IMR-90 (cell line): ENCODE measurements at regions not wholly inside any gene's neighbourhood (a gene's known extent, or its start where the extent isn't known, plus 50 kb on each side); places are given as distances from the start of the nearest gene placed in this dataset.

ENCODE experiments used
- ATAC-seq: fragments of 200-7000 bp; cut with Tn5 transposase; 2 replicates; pipeline ENCODE4 v1.9.1; 2020; ENCODE audit warnings: low read depth, mild to moderate bottlenecking, moderate library complexity
- BruUV-seq: library from RNA; stranded (reverse); fragments of 400-500 nt; replicated peaks from 2 replicates; lab custom pipeline; 2021; lab: Mats Ljungman, UMichigan
- CTCF ChIA-PET: fragments of 300-600 bp; formaldehyde crosslinking; extraction: SDS; loops from one replicate; lab custom pipeline; 2021; ENCODE audit warnings: antibody characterized with exemption; lab: Yijun Ruan, JAX
- POLR2A ChIA-PET: fragments of 300-600 bp; sonication (Branson Sonifier 250); formaldehyde crosslinking; loops from one replicate; lab custom pipeline; 2022; ENCODE audit warnings: antibody characterized with exemption; ENCODE audit not compliant: unreplicated experiment; lab: Charles Lee
- DNase-seq: peaks from one replicate; pipeline ENCODE4 v3.0.0; 2013
- H2AFZ ChIP-seq: replicated peaks from 2 replicates; pipeline ENCODE3; 2013; ENCODE audit warnings: low read length, mild to moderate bottlenecking; ENCODE audit not compliant: poor library complexity
- H2AK5ac ChIP-seq: 2 replicates; pipeline ENCODE4 v1.6.1; 2013; ENCODE audit warnings: low read depth, low read length, inconsistent platforms
- H2AK9ac ChIP-seq: replicated peaks from 2 replicates; pipeline ENCODE3; 2013; ENCODE audit warnings: mild to moderate bottlenecking, low read depth, low read length, moderate library complexity; ENCODE audit not compliant: poor library complexity
- H2BK120ac ChIP-seq: 2 replicates; pipeline ENCODE4 v1.6.1; 2013; ENCODE audit warnings: low read depth, low read length, inconsistent platforms
- H2BK15ac ChIP-seq: 3 replicates; pipeline ENCODE4 v1.6.1; 2013; ENCODE audit warnings: low read depth, low read length, inconsistent platforms
- H2BK20ac ChIP-seq: 2 replicates; pipeline ENCODE4 v1.6.1; 2013; ENCODE audit warnings: low read depth, mild to moderate bottlenecking, inconsistent platforms, low read length, moderate library complexity
- H2BK5ac ChIP-seq: 2 replicates; pipeline ENCODE4 v1.6.1; 2013; ENCODE audit warnings: mild to moderate bottlenecking, low read depth, low read length, inconsistent platforms; ENCODE audit not compliant: poor library complexity, severe bottlenecking
- H3K14ac ChIP-seq: replicated peaks from 2 replicates; pipeline ENCODE4 v1.6.1; 2013; ENCODE audit warnings: low read depth, low read length, inconsistent platforms
- H3K18ac ChIP-seq: 2 replicates; pipeline ENCODE4 v1.6.1; 2013; ENCODE audit warnings: low read depth, low read length, control low read depth
- H3K23ac ChIP-seq: 2 replicates; pipeline ENCODE4 v1.6.1; 2013; ENCODE audit warnings: low read depth, low read length, inconsistent platforms
- H3K27ac ChIP-seq: 2 replicates; pipeline ENCODE4 v1.5.1; 2013; ENCODE audit warnings: mild to moderate bottlenecking, control low read depth, low read length; ENCODE audit not compliant: insufficient read depth
- H3K27me3 ChIP-seq: 2 replicates; pipeline ENCODE4 v1.6.1; 2013; ENCODE audit warnings: low read length; ENCODE audit not compliant: control insufficient read depth, insufficient read depth
- H3K36me3 ChIP-seq: 2 replicates; pipeline ENCODE4 v1.6.1; 2013; ENCODE audit warnings: low read length, mixed read lengths; ENCODE audit not compliant: control insufficient read depth, insufficient read depth
- H3K4ac ChIP-seq: 2 replicates; pipeline ENCODE4 v1.6.1; 2013; ENCODE audit warnings: low read depth, low read length, inconsistent platforms
- H3K4me1 ChIP-seq: 2 replicates; pipeline ENCODE4 v1.6.1; 2013; ENCODE audit warnings: low read length, mixed read lengths; ENCODE audit not compliant: control insufficient read depth, insufficient read depth
- H3K4me2 ChIP-seq: 2 replicates; pipeline ENCODE4 v1.6.1; 2013; ENCODE audit warnings: low read depth, mild to moderate bottlenecking, control low read depth, low read length, moderate library complexity
- H3K4me3 ChIP-seq: 2 replicates; pipeline ENCODE4 v1.5.1; 2013; ENCODE audit warnings: low read depth, mild to moderate bottlenecking, control low read depth, low read length, moderate library complexity; ENCODE audit not compliant: insufficient read depth
- H3K56ac ChIP-seq: 2 replicates; pipeline ENCODE4 v1.6.1; 2013; ENCODE audit warnings: low read length, inconsistent platforms; ENCODE audit not compliant: insufficient read depth; ENCODE audit errors: extremely low read depth
- H3K79me1 ChIP-seq, 2 experiments: 2 replicates each; pipeline ENCODE4 v1.6.1; 2013; ENCODE audit warnings: low read length in 2 of 2, inconsistent platforms in 1 of 2, low read depth in 1 of 2
- H3K9ac ChIP-seq: 2 replicates; pipeline ENCODE4 v1.6.1; 2013; ENCODE audit warnings: low read depth, low read length, control low read depth
- H3K9me1 ChIP-seq: 2 replicates; pipeline ENCODE4 v1.6.1; 2013; ENCODE audit warnings: low read length, inconsistent platforms; ENCODE audit not compliant: insufficient read depth
- H3K9me3 ChIP-seq: 2 replicates; pipeline ENCODE4 v1.6.1; 2013; ENCODE audit warnings: low read length; ENCODE audit not compliant: control insufficient read depth, insufficient read depth
- H4K20me1 ChIP-seq: 2 replicates; pipeline ENCODE4 v1.6.1; 2013; ENCODE audit warnings: low read length, inconsistent platforms; ENCODE audit not compliant: insufficient read depth
- H4K5ac ChIP-seq: 2 replicates; pipeline ENCODE4 v1.6.1; 2013; ENCODE audit warnings: mild to moderate bottlenecking, low read depth, low read length, control low read depth
- H4K8ac ChIP-seq, 2 experiments: 2 replicates each; pipeline ENCODE4 v1.6.1; 2013; ENCODE audit warnings: low read depth in 2 of 2, low read length in 2 of 2, control low read depth in 1 of 2, inconsistent platforms in 1 of 2
- H4K91ac ChIP-seq: 2 replicates; pipeline ENCODE4 v1.6.1; 2013; ENCODE audit warnings: low read depth, low read length, inconsistent platforms; ENCODE audit not compliant: insufficient read depth
- BHLHE40 ChIP-seq: fragments of 150-350 bp; IDR thresholded peaks from 2 replicates; pipeline ENCODE4 v1.6.1; 2016; ENCODE audit warnings: mild to moderate bottlenecking, low read depth, low read length
- CEBPB ChIP-seq: IDR thresholded peaks from 2 replicates; pipeline ENCODE4 v1.6.1; 2012; ENCODE audit warnings: low read depth, low read length, improper control_type of control experiment
- CHD1 ChIP-seq: IDR thresholded peaks from 2 replicates; pipeline ENCODE4 v1.6.1; 2012; ENCODE audit warnings: low read depth, low read length, improper control_type of control experiment
- FOS ChIP-seq: fragments of 150-350 bp; IDR thresholded peaks from 2 replicates; pipeline ENCODE4 v1.6.1; 2016; ENCODE audit warnings: low read depth, low read length
- MAFK ChIP-seq: IDR thresholded peaks from 2 replicates; pipeline ENCODE4 v1.6.1; 2012; ENCODE audit warnings: low read depth, low read length, improper control_type of control experiment
- MAZ ChIP-seq: IDR thresholded peaks from 2 replicates; pipeline ENCODE4 v1.6.1; 2012; ENCODE audit warnings: low read depth, mild to moderate bottlenecking, low read length, improper control_type of control experiment, moderate library complexity, borderline replicate concordance
- MXI1 ChIP-seq: IDR thresholded peaks from 2 replicates; pipeline ENCODE4 v1.6.1; 2012; ENCODE audit warnings: low read depth, mild to moderate bottlenecking, low read length, moderate library complexity, borderline replicate concordance
- NFE2L2 ChIP-seq: fragments of 150-350 bp; IDR thresholded peaks from 2 replicates; pipeline ENCODE4 v1.6.1; 2016; ENCODE audit warnings: low read depth, mild to moderate bottlenecking, low read length
- POLR2A ChIP-seq: IDR thresholded peaks from 2 replicates; pipeline ENCODE4 v1.6.1; 2012; ENCODE audit warnings: mild to moderate bottlenecking, low read depth, low read length
- RAD21 ChIP-seq: IDR thresholded peaks from 2 replicates; pipeline ENCODE4 v1.6.1; 2012; ENCODE audit warnings: low read length, improper control_type of control experiment
- RCOR1 ChIP-seq: IDR thresholded peaks from 2 replicates; pipeline ENCODE4 v1.6.1; 2012; ENCODE audit warnings: mild to moderate bottlenecking, low read length, improper control_type of control experiment; ENCODE audit not compliant: insufficient replicate concordance
- RFX5 ChIP-seq: IDR thresholded peaks from 2 replicates; pipeline ENCODE4 v1.8.0; 2012; ENCODE audit warnings: low read depth, mild to moderate bottlenecking, low read length, moderate library complexity
- SMC3 ChIP-seq: fragments of 150-350 bp; IDR thresholded peaks from 2 replicates; pipeline ENCODE4 v1.6.1; 2016; ENCODE audit warnings: low read depth, mild to moderate bottlenecking, antibody characterized with exemption, low read length, moderate library complexity
- WGBS, 2 experiments: methylation state at CpG; one replicate each; pipeline versions ENCODE4 v1.1.5 to v1.1.7; 2013; ENCODE audit warnings: missing lambda C conversion rate in 2 of 2; ENCODE audit not compliant: insufficient read length in 1 of 2; ENCODE audit errors: extremely low coverage in 2 of 2; 5-methylcytosine and 5-hydroxymethylcytosine counted together
- dilution Hi-C: fragments of 300-500 bp; cut with HindIII; formaldehyde crosslinking; loops from one replicate; pipeline ENCODE4 v1.14.3; 2018; ENCODE audit warnings: low sequenced_read_pairs; ENCODE audit not compliant: unreplicated experiment
- in situ Hi-C: fragments of 300-500 bp; cut with MboI; formaldehyde crosslinking; loops from 3 replicates; pipeline ENCODE4 v1.14.3; 2019; ENCODE audit warnings: low sequenced_read_pairs, inconsistent platforms, mixed read lengths
- intact Hi-C: fragments of 100-400 bp; cut with micrococcal nuclease; formaldehyde crosslinking; loops from 2 replicates; pipeline ENCODE4 v1.10.0; 2022
- TF ChIP-seq, protein P1 (sequence below): fragments of 150-350 bp; IDR thresholded peaks from 2 replicates; pipeline ENCODE4 v1.6.1; 2016; ENCODE audit warnings: low read depth, mild to moderate bottlenecking, low read length, moderate library complexity, borderline replicate concordance
- TF ChIP-seq, protein P2 (sequence below): fragments of 150-350 bp; IDR thresholded peaks from 2 replicates; pipeline ENCODE4 v1.6.1; 2017; ENCODE audit warnings: mild to moderate bottlenecking, antibody characterized with exemption, low read length, low read depth
- TF ChIP-seq, protein P3 (sequence below): conservative IDR thresholded peaks from 2 replicates; pipeline ENCODE4 v1.5.1; 2012; ENCODE audit warnings: mild to moderate bottlenecking, low read depth, low read length, improper control_type of control experiment

DNA sequence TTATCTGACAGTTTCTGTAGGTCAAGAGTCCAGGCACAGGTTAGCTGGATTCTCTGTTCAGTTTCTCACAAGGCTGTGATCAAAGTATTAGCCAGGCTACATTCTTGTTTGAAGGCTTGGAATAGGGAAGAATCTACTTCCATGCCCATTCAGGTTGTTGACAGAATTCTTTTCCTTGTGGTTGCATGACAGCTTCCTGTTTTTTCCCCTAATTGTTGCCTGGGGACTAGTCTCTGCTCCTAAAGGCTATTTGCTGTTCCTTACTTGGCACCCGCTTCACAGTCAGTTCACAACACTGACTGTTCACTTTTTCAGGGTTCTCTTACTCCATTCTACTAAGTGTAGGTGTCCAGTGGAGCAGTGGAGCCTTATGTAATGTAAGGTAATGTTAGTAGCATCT lies 115.4 kb upstream of the GBE1 start:
- no peak overlapping the region for H2BK5ac ChIP-seq
- H2BK15ac ChIP-seq: no peak overlapping the region
- H3K18ac ChIP-seq: no peak overlapping the region
- ChIA-PET CTCF (no interaction called here), POLR2A (no interaction called here)
- intact Hi-C loops: no loop called here
- H3K27me3 ChIP-seq: no peaks in the 10 kb centered on the region
- TF ChIP-seq RCOR1: no peak
- no peak for TF ChIP-seq FOS
- no peak for TF ChIP-seq CEBPB
- TF ChIP-seq, protein P1, sequence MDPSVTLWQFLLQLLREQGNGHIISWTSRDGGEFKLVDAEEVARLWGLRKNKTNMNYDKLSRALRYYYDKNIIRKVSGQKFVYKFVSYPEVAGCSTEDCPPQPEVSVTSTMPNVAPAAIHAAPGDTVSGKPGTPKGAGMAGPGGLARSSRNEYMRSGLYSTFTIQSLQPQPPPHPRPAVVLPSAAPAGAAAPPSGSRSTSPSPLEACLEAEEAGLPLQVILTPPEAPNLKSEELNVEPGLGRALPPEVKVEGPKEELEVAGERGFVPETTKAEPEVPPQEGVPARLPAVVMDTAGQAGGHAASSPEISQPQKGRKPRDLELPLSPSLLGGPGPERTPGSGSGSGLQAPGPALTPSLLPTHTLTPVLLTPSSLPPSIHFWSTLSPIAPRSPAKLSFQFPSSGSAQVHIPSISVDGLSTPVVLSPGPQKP: no peak
- no peak for TF ChIP-seq BHLHE40
- TF ChIP-seq, protein P2, sequence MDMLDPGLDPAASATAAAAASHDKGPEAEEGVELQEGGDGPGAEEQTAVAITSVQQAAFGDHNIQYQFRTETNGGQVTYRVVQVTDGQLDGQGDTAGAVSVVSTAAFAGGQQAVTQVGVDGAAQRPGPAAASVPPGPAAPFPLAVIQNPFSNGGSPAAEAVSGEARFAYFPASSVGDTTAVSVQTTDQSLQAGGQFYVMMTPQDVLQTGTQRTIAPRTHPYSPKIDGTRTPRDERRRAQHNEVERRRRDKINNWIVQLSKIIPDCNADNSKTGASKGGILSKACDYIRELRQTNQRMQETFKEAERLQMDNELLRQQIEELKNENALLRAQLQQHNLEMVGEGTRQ: no peak
- TF ChIP-seq, protein P3, sequence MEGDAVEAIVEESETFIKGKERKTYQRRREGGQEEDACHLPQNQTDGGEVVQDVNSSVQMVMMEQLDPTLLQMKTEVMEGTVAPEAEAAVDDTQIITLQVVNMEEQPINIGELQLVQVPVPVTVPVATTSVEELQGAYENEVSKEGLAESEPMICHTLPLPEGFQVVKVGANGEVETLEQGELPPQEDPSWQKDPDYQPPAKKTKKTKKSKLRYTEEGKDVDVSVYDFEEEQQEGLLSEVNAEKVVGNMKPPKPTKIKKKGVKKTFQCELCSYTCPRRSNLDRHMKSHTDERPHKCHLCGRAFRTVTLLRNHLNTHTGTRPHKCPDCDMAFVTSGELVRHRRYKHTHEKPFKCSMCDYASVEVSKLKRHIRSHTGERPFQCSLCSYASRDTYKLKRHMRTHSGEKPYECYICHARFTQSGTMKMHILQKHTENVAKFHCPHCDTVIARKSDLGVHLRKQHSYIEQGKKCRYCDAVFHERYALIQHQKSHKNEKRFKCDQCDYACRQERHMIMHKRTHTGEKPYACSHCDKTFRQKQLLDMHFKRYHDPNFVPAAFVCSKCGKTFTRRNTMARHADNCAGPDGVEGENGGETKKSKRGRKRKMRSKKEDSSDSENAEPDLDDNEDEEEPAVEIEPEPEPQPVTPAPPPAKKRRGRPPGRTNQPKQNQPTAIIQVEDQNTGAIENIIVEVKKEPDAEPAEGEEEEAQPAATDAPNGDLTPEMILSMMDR: no peak
- no peak for TF ChIP-seq NFE2L2
- TF ChIP-seq POLR2A: no peak
- no peak for TF ChIP-seq RFX5
- no peak for TF ChIP-seq CHD1
- no peak for TF ChIP-seq MAFK
- no peak for TF ChIP-seq MAZ
- no peak for TF ChIP-seq MXI1
- TF ChIP-seq SMC3: no peak
- TF ChIP-seq RAD21: no peak
- no peaks in the 10 kb centered on the region for H3K79me1 ChIP-seq
- no peak overlapping the region for H3K9ac ChIP-seq
- ATAC-seq: no peak
- no peak overlapping the region for H3K4ac ChIP-seq
- no peak overlapping the region for H3K4me2 ChIP-seq
- H2BK120ac ChIP-seq: no peak overlapping the region
- H3K9me3 ChIP-seq: no peaks in the 10 kb centered on the region
- no peaks in the 10 kb centered on the region for H3K4me1 ChIP-seq
- BruUV-seq: no TSS peak
- H3K9me1 ChIP-seq: no peaks in the 10 kb centered on the region
- H4K91ac ChIP-seq: no peak overlapping the region
- no peak for DNase-seq
- dilution Hi-C loops: no loop called here
- H2AK5ac ChIP-seq: no peak overlapping the region
- no peak overlapping the region for H2AK9ac ChIP-seq
- in situ Hi-C loops: no loop called here
- no peak overlapping the region for H2BK20ac ChIP-seq
- H3K4me3 ChIP-seq: no peak overlapping the region
- no peak overlapping the region for H3K56ac ChIP-seq
- no peaks in the 10 kb centered on the region for H4K20me1 ChIP-seq
- no peak overlapping the region for H3K14ac ChIP-seq
- H2AFZ ChIP-seq: no peak overlapping the region
- no peak overlapping the region for H3K23ac ChIP-seq
- no peak overlapping the region for H4K8ac ChIP-seq
- no CpG with 5 or more reads among the region's 1 CpG for WGBS, 2 experiments
- H3K36me3 ChIP-seq: no peaks in the 10 kb centered on the region
- H4K5ac ChIP-seq: no peak overlapping the region
- no peak overlapping the region for H3K27ac ChIP-seq
